ENCODE measurements at regions not wholly inside any gene's neighbourhood (a gene's known extent, or its start where the extent isn't known, plus 50 kb on each side); places are given as distances from the start of the nearest gene placed in this dataset.

- Histone ChIP-seq H3K27ac (ENCODE audit: low read depth, low read length) (no peak overlapping the region), H3K36me3 (ENCODE audit: control insufficient read depth, insufficient read depth, low read length) (no peaks in the 10 kb centered on the region), H3K9me3 (ENCODE audit: control insufficient read depth, low read length) (peaks cover 17% of the 10 kb centered on the region), H3K4me3 (ENCODE audit: low read length) (no peak overlapping the region), H3K9ac (ENCODE audit: extremely low read depth, low read length, poor library complexity, severe bottlenecking) (no peak overlapping the region), H3K4me1 (ENCODE audit: control insufficient read depth, insufficient read depth, low read length) (peaks cover 4% of the 10 kb centered on the region), H3K27me3 (ENCODE audit: control insufficient read depth, insufficient read depth, low read length, poor library complexity, severe bottlenecking) (no peaks in the 10 kb centered on the region)
- Mint-ChIP-seq H3K4me3 (no peak overlapping the region), H3K27ac (no peak overlapping the region), H3K9me3 (peaks cover 13% of the 10 kb centered on the region), H3K4me1 (peaks cover 37% of the 10 kb centered on the region), H3K36me3 (ENCODE audit: low read depth) (peaks cover 6% of the 10 kb centered on the region), H3K27me3 (ENCODE audit: insufficient read depth) (peaks cover 13% of the 10 kb centered on the region)
- TF ChIP-seq CTCF (conservative IDR thresholded peaks at IDR 0.05), result no peak
- WGBS, 2 experiments (ENCODE audit: insufficient coverage in 1 of 2, insufficient read length in 1 of 2), result no CpG with 5 or more reads among the region's 1 CpG
- DNase-seq, result no peak
Measured at GRCh38 chr1:81020506-81020905, 780.2 kb upstream of the ADGRL2 start.

GRCh38 chr1:81010126-81010525, 790.6 kb upstream of the ADGRL2 start:
- WGBS, 2 experiments (ENCODE audit: insufficient coverage in 1 of 2, insufficient read length in 1 of 2), result 89 to 94% methylated on average over 3 of the region's 3 CpGs
- peaks cover 29% of the 10 kb centered on the region for H3K4me1 Mint-ChIP-seq
- no peak overlapping the region for H3K27ac Mint-ChIP-seq
- Histone ChIP-seq H3K9me3 (ENCODE audit: control insufficient read depth, low read length) (no peaks in the 10 kb centered on the region), H3K4me1 (ENCODE audit: control insufficient read depth, insufficient read depth, low read length) (peaks cover 11% of the 10 kb centered on the region), H3K27ac (ENCODE audit: low read depth, low read length) (no peak overlapping the region), H3K27me3 (ENCODE audit: control insufficient read depth, insufficient read depth, low read length, poor library complexity, severe bottlenecking) (no peaks in the 10 kb centered on the region), H3K4me3 (ENCODE audit: low read length) (no peak overlapping the region), H3K36me3 (ENCODE audit: control insufficient read depth, insufficient read depth, low read length) (no peaks in the 10 kb centered on the region), H3K9ac (ENCODE audit: extremely low read depth, low read length, poor library complexity, severe bottlenecking) (no peak overlapping the region)
- H3K36me3 Mint-ChIP-seq (ENCODE audit: low read depth), result no peaks in the 10 kb centered on the region
- H3K9me3 Mint-ChIP-seq, result no peaks in the 10 kb centered on the region
- no peak for DNase-seq
- no peaks in the 10 kb centered on the region for H3K27me3 Mint-ChIP-seq (ENCODE audit: insufficient read depth)
- no peak for TF ChIP-seq CTCF (conservative IDR thresholded peaks at IDR 0.05)
- no peak overlapping the region for H3K4me3 Mint-ChIP-seq

- H3K27ac ChIP-seq (ENCODE audit: low read depth, low read length), result no peak overlapping the region
- no peaks in the 10 kb centered on the region for H3K9me3 Mint-ChIP-seq
- no peaks in the 10 kb centered on the region for H3K36me3 ChIP-seq (ENCODE audit: control insufficient read depth, insufficient read depth, low read length)
- peak overlapping the region; percentile 63 for H3K4me3 ChIP-seq (ENCODE audit: low read length)
- H3K9ac ChIP-seq (ENCODE audit: extremely low read depth, low read length, poor library complexity, severe bottlenecking), result no peak overlapping the region
- DNase-seq, result no peak
- no peaks in the 10 kb centered on the region for H3K27me3 ChIP-seq (ENCODE audit: control insufficient read depth, insufficient read depth, low read length, poor library complexity, severe bottlenecking)
- no peaks in the 10 kb centered on the region for H3K9me3 ChIP-seq (ENCODE audit: control insufficient read depth, low read length)
- peaks cover 29% of the 10 kb centered on the region for H3K4me1 Mint-ChIP-seq
- H3K4me3 Mint-ChIP-seq, result no peak overlapping the region
- H3K27me3 Mint-ChIP-seq (ENCODE audit: insufficient read depth), result no peaks in the 10 kb centered on the region
- H3K4me1 ChIP-seq (ENCODE audit: control insufficient read depth, insufficient read depth, low read length), result peaks cover 11% of the 10 kb centered on the region
- H3K36me3 Mint-ChIP-seq (ENCODE audit: low read depth), result no peaks in the 10 kb centered on the region
- 58 to 80% methylated on average over 1 to 2 of the region's 2 CpGs for WGBS, 2 experiments (ENCODE audit: insufficient coverage in 1 of 2, insufficient read length in 1 of 2)
- H3K27ac Mint-ChIP-seq, result peak overlapping the region; percentile 26
- TF ChIP-seq CTCF (conservative IDR thresholded peaks at IDR 0.05), result no peak
Measured at GRCh38 chr1:81008293-81008692, 792.4 kb upstream of the ADGRL2 start.

All from endodermal cell (in vitro differentiated cells).